Lung (tissue), 11 donors: ENCODE measurements at regions not wholly inside any gene's neighbourhood (a gene's known extent, or its start where the extent isn't known, plus 50 kb on each side); places are given as distances from the start of the nearest gene placed in this dataset.

Experiments used
- ATAC-seq: fragments of 200-7000 bp; cut with Tn5 transposase; one replicate; pipeline ENCODE4 v1.9.1; 2020; ENCODE audit warnings: moderate number of reproducible peaks; ENCODE audit not compliant: insufficient read depth, low FRiP score
- DNase-seq, 3 donors: peaks; one replicate each; pipeline ENCODE4 v3.0.0-alpha.2; 2013 to 2017
- H3K27ac ChIP-seq, 2 donors: one replicate each; pipeline ENCODE4 v1.5.1; 2013; ENCODE audit warnings: mild to moderate bottlenecking in 2 of 2, moderate library complexity in 2 of 2, control low read depth in 1 of 2, inconsistent platforms in 1 of 2, low read depth in 1 of 2, low read length in 1 of 2
- H3K27me3 ChIP-seq, 3 donors: one replicate each; pipeline ENCODE4 v1.5.1; 2013; ENCODE audit warnings: low read length in 2 of 3; ENCODE audit not compliant: control insufficient read depth in 3 of 3, insufficient read depth in 3 of 3
- H3K36me3 ChIP-seq, 4 donors: one replicate each; pipeline ENCODE4 v1.5.1; 2013; ENCODE audit warnings: low read length in 4 of 4, mild to moderate bottlenecking in 1 of 4, moderate library complexity in 1 of 4; ENCODE audit not compliant: control insufficient read depth in 4 of 4, insufficient read depth in 4 of 4
- H3K4me1 ChIP-seq, 5 donors: one replicate each; pipeline ENCODE4 v1.5.1; 2013; ENCODE audit warnings: low read length in 5 of 5, mild to moderate bottlenecking in 2 of 5, moderate library complexity in 1 of 5; ENCODE audit not compliant: control insufficient read depth in 5 of 5, insufficient read depth in 5 of 5
- H3K4me3 ChIP-seq: one replicate; pipeline ENCODE4 v1.5.1; 2013; ENCODE audit warnings: mild to moderate bottlenecking, control low read depth, moderate library complexity
- H3K9ac ChIP-seq, 2 donors: one replicate each; pipeline ENCODE4 v1.5.1; 2013; ENCODE audit warnings: low read length in 2 of 2, control low read depth in 1 of 2; ENCODE audit not compliant: insufficient read depth in 1 of 2
- H3K9me3 ChIP-seq, 4 donors: one replicate each; pipeline ENCODE4 v1.5.1; 2013; ENCODE audit warnings: low read length in 3 of 4, mild to moderate bottlenecking in 1 of 4, moderate library complexity in 1 of 4; ENCODE audit not compliant: control insufficient read depth in 4 of 4, insufficient read depth in 3 of 4
- WGBS, 2 donors: extraction: QIAGEN DNeasy Blood & Tissue Kit; methylation state at CpG; one replicate each; pipeline ENCODE4 v1.1.7; 2013; 5-methylcytosine and 5-hydroxymethylcytosine counted together
- TF ChIP-seq, protein P1 (sequence below): IDR thresholded peaks from 2 replicates; pipeline ENCODE4 v1.5.1; 2012; ENCODE audit warnings: mild to moderate bottlenecking; ENCODE audit errors: control extremely low read depth, extremely low read depth
- donor health status: control.
- donor health status: control.
- donor health status: Bipolar disorder and iron deficiency.
- donor health status: healthy.
- donor health status: DM: yes; HTN: yes; CAD: no.

DNA sequence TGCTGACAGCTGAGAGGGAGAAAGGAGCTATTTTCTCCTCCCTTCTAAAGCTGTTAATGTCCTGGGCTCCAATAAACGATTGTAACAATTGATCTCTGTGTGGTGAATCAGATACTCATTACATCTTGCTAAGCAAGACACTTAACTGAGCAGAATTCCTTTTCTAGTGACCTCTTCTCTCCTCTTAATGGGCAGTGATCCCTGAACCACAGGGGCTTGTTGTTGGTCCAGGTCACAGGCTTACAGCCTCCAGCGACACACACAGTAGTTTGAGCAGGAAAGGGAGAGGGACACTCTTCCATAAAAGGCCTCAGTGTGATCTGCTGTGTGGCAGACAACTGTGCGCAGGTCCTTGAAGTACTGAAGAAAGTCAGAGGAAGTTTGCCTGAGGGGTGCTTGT lies 58.5 kb upstream of the MYO10 start:
- TF ChIP-seq, protein P1, sequence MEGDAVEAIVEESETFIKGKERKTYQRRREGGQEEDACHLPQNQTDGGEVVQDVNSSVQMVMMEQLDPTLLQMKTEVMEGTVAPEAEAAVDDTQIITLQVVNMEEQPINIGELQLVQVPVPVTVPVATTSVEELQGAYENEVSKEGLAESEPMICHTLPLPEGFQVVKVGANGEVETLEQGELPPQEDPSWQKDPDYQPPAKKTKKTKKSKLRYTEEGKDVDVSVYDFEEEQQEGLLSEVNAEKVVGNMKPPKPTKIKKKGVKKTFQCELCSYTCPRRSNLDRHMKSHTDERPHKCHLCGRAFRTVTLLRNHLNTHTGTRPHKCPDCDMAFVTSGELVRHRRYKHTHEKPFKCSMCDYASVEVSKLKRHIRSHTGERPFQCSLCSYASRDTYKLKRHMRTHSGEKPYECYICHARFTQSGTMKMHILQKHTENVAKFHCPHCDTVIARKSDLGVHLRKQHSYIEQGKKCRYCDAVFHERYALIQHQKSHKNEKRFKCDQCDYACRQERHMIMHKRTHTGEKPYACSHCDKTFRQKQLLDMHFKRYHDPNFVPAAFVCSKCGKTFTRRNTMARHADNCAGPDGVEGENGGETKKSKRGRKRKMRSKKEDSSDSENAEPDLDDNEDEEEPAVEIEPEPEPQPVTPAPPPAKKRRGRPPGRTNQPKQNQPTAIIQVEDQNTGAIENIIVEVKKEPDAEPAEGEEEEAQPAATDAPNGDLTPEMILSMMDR = no peak
- H3K27ac ChIP-seq = no peak overlapping the region
- H3K27me3 ChIP-seq = no peaks in the 10 kb centered on the region
- no peak overlapping the region for H3K9ac ChIP-seq
- no peaks in the 10 kb centered on the region for H3K36me3 ChIP-seq
- ATAC-seq = no peak
- WGBS, 2 donors = 53 to 80% methylated on average over 3 of the region's 3 CpGs
- H3K9me3 ChIP-seq = peaks cover 0 to 3% (median 0%) of the 10 kb centered on the region in 4 donors
- no peak for DNase-seq
- no peak overlapping the region for H3K4me3 ChIP-seq
- H3K4me1 ChIP-seq = peaks cover 0 to 3% (median 0%) of the 10 kb centered on the region in 5 donors

DNA sequence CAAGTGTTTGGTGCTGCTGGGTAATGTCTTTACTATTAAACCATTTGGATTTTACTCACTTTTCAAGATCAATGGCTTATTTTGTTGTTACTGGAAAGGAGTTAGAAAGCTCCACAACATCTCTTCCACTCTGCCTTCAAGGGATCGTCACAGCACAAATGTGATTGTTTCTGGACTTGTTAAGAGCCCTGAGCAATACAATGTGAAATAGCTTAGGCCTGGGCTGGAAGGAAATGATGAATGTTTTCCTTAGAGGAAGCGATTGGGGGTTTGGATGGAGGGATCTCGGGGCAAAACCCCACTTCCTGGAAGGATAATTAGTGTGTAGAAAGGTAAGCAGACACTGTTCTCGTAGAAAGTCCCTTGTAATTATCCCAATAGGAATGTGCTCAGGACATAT lies 59.3 kb upstream of the MYO10 start:
- TF ChIP-seq, protein P1 = no peak
- DNase-seq = no peak
- Histone ChIP-seq H3K27me3 (no peaks in the 10 kb centered on the region), H3K9ac (no peak overlapping the region), H3K4me1 (peaks cover 0 to 3% (median 0%) of the 10 kb centered on the region in 5 donors), H3K36me3 (no peaks in the 10 kb centered on the region), H3K27ac (no peak overlapping the region), H3K4me3 (no peak overlapping the region), H3K9me3 (no peaks in the 10 kb centered on the region)
- WGBS, 2 donors = 57 to 68% methylated on average over 4 of the region's 4 CpGs
- ATAC-seq = no peak

DNA sequence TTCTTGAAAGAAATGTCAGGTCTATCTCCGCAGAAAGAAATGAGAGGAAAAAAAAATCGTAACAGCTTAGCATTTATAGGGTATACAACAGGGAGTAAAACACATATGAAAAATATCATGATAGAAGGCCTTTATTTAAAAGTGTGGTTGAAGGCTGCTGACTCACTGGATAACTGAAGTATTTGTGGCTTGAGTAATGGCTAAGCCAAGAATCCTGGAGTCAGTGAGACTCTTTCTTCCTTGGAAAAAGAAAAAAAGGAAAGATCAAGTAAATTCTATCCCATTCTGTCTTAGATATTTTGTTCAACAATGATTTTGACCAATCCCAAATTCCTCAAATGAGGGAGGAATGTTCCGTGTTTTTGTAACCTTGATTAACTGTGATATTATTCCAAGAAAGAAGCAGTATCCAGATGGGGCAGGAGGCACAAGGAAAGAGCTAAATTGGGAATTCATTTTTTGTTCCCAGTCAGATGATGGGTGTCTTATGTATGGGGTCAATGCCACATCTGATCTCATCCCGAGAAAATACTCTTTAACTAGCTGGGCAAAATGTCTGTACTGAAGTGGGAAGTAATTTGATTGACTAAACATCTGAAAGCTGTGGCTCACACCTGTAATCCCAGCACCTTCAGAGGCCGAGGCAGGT lies 64.3 kb upstream of the MYO10 start:
- no peaks in the 10 kb centered on the region for H3K4me1 ChIP-seq
- H3K27ac ChIP-seq = no peak overlapping the region
- ATAC-seq (no peak), DNase-seq (no peak)
- H3K4me3 ChIP-seq = no peak overlapping the region
- H3K36me3 ChIP-seq = no peaks in the 10 kb centered on the region
- H3K9ac ChIP-seq = no peak overlapping the region
- TF ChIP-seq, protein P1 = no peak
- H3K9me3 ChIP-seq = no peaks in the 10 kb centered on the region
- WGBS, 2 donors = 69 to 73% methylated on average over 5 of the region's 5 CpGs
- H3K27me3 ChIP-seq = no peaks in the 10 kb centered on the region

DNA sequence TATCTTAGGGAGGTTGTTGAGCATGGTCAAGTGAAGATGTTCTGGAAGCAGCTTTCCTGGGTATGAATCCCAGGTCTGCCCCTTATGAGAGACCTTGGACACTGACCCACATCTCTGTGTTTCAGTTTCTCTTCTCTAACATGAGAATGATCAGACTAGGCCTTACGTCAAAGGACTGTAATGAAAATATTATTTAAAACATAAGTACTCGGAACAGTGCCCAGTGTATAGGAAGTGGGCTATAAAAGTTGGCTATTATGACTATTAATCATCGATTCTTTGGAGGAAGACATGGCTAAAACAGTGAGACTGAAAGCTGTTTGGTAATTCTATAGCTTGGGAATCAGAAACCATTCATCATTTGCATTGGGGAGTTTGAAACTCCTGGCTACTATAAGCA lies 65.3 kb upstream of the MYO10 start:
- DNase-seq (no peak), ATAC-seq (no peak)
- Histone ChIP-seq H3K4me3 (no peak overlapping the region), H3K4me1 (no peaks in the 10 kb centered on the region), H3K27me3 (no peaks in the 10 kb centered on the region), H3K9ac (no peak overlapping the region), H3K36me3 (no peaks in the 10 kb centered on the region), H3K9me3 (no peaks in the 10 kb centered on the region), H3K27ac (no peak overlapping the region)
- TF ChIP-seq, protein P1 = no peak
- WGBS, 2 donors = 76 to 89% methylated on average over 3 of the region's 3 CpGs
